ENCODE measurements at regions not wholly inside any gene's neighbourhood (a gene's known extent, or its start where the extent isn't known, plus 50 kb on each side); places are given as distances from the start of the nearest gene placed in this dataset.

GRCh38 chr3:21195203-21195602, 555.8 kb downstream of the ZNF385D start:
- H4K20me1 ChIP-seq (ENCODE audit: control insufficient read depth, insufficient read depth) = no peaks in the 10 kb centered on the region
- FAIRE-seq = no peak
- no peak overlapping the region for H2AFZ ChIP-seq (ENCODE audit: control insufficient read depth, low read depth, low read length)
- no peaks in the 10 kb centered on the region for H3K36me3 ChIP-seq (ENCODE audit: control insufficient read depth in 2 of 2, insufficient read depth in 2 of 2, low read length in 1 of 2)
- DNase-seq (ENCODE audit: low read depth, low spot score) = no peak
- in situ Hi-C loops (cut with MboI) = no loop called here
- ChIA-PET SMC1A (ENCODE audit: uncharacterized antibody, unreplicated experiment) (no interaction called here), CTCF (no interaction called here), POLR2A (no interaction called here), RAD21 (ENCODE audit: unreplicated experiment) (no interaction called here)
- no peak for ATAC-seq
- no TSS peak for BruUV-seq (replicated peaks)
- 22% methylated on average over 2 of the region's 2 CpGs for WGBS (ENCODE audit: insufficient coverage, insufficient replicate concordance, low lambda C conversion rate, missing lambda C conversion rate)
- no peak overlapping the region for H3K27ac ChIP-seq (ENCODE audit: control insufficient read depth, insufficient read depth)
- no peaks in the 10 kb centered on the region for H3K9me3 ChIP-seq (replicated peaks; ENCODE audit: control insufficient read depth, insufficient read depth, low read length)
- H3K27me3 ChIP-seq (replicated peaks in 1 of 2; ENCODE audit: control insufficient read depth in 2 of 2, insufficient read depth in 2 of 2, low read length in 1 of 2) = no peaks in the 10 kb centered on the region
- no peaks in the 10 kb centered on the region for H3K4me1 ChIP-seq (ENCODE audit: control insufficient read depth, insufficient read depth, low read length)
- intact Hi-C loops (cut with micrococcal nuclease; ENCODE audit: unreplicated experiment) = no loop called here
- H3K9ac ChIP-seq (ENCODE audit: control insufficient read depth, insufficient read depth, low read length) = no peak overlapping the region
- H3K4me3 ChIP-seq = no peak overlapping the region
- H3K4me2 ChIP-seq (ENCODE audit: control insufficient read depth, insufficient read depth) = no peak overlapping the region
- H3K79me2 ChIP-seq (ENCODE audit: control insufficient read depth, insufficient read depth, low read length) = no peaks in the 10 kb centered on the region
- TF ChIP-seq RELA (IDR thresholded peaks at IDR 0.05; ENCODE audit: borderline replicate concordance, partially characterized antibody) (no peak), FOS (IDR thresholded peaks at IDR 0.05; ENCODE audit: borderline replicate concordance, extremely low read depth, insufficient read length) (no peak), POLR2A (IDR thresholded peaks at IDR 0.05; ENCODE audit: low read depth, low read length) (no peak), IRF5 (IDR thresholded peaks at IDR 0.05; ENCODE audit: borderline replicate concordance) (no peak), EP300 (IDR thresholded peaks at IDR 0.05; ENCODE audit: borderline replicate concordance in 1 of 2, control insufficient read depth in 1 of 2, low read depth in 2 of 2, low read length in 2 of 2) (no peak), SIX5 (IDR thresholded peaks at IDR 0.05; ENCODE audit: low read depth, low read length, severe bottlenecking) (no peak), SMC3 (IDR thresholded peaks at IDR 0.05; ENCODE audit: borderline replicate concordance, low read length) (no peak), BRCA1 (IDR thresholded peaks at IDR 0.05; ENCODE audit: low read depth, low read length) (no peak), CBFB (IDR thresholded peaks at IDR 0.05; ENCODE audit: low read depth) (no peak), EED (IDR thresholded peaks at IDR 0.05; ENCODE audit: low read depth) (no peak), USF1 (IDR thresholded peaks at IDR 0.05; ENCODE audit: borderline replicate concordance, extremely low read length, insufficient read depth, low read depth, low read length) (no peak), GATAD2B (conservative IDR thresholded peaks at IDR 0.05; ENCODE audit: low read depth) (no peak), TAF1 (IDR thresholded peaks at IDR 0.05; ENCODE audit: borderline replicate concordance, low read depth, low read length) (no peak), WRNIP1 (IDR thresholded peaks at IDR 0.05; ENCODE audit: borderline replicate concordance, low read depth, low read length) (no peak), SKIL (IDR thresholded peaks at IDR 0.05; ENCODE audit: low read depth, poor library complexity, severe bottlenecking) (no peak), CTCF (IDR thresholded peaks at IDR 0.05 in 2 of 3, conservative IDR thresholded peaks at IDR 0.05 in 1 of 3; ENCODE audit: control insufficient read depth in 2 of 3, extremely low read depth in 1 of 3, insufficient read depth in 1 of 3, low read depth in 3 of 3, low read length in 3 of 3) (no peak)
